Stimulated activated CD4-positive, alpha-beta T cell treated with anti-CD3 and anti-CD28 coated beads, Interleukin-4, amount 100 ng/mL, for 48 hours (primary cell): ENCODE measurements at regions not wholly inside any gene's neighbourhood (a gene's known extent, or its start where the extent isn't known, plus 50 kb on each side); places are given as distances from the start of the nearest gene placed in this dataset.
"Not testable (repeated sequence)": the region's sequence is repeated elsewhere in the genome, so short reads cannot be mapped to it uniquely, and the experiment has no call there.

ENCODE experiments used
- DNase-seq, 2 donors: peaks; one replicate each; pipeline ENCODE4 v3.0.0-alpha.2; 2020; ENCODE audit warnings: low read depth in 2 of 2

GRCh38 chr19:27972291-27973040 is 1240.5 kb downstream of the UQCRFS1 start:
- DNase-seq, result no peak

GRCh38 chr19:27971869-27972268 is 1241.1 kb downstream of the UQCRFS1 start:
- DNase-seq, result no peak

GRCh38 chr19:27971071-27971470 is 1241.9 kb downstream of the UQCRFS1 start:
- DNase-seq, result no peak

DNA sequence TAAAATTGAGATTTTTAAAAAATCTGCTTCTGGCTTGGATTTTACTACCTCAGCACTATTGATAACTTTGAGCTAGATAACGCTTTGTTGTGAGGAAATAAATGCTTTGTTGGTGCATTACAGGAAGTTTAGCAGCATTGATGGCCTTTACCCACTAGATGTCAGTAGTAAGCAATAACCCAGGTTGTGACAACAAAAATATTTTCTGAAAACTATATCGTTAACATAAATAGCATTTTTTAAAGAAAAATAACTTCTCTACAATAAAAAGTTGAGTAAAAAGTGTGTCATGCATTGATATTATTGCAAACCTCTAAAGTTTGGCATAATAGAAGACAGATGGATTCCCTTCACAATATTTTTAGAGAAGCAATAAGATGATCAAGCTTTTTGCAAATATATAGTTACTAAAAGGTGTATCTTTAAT is 1246.5 kb downstream of the UQCRFS1 start:
- no peak for DNase-seq

GRCh38 chr19:27964185-27964584 is 1248.8 kb downstream of the UQCRFS1 start:
- no peak for DNase-seq

DNA sequence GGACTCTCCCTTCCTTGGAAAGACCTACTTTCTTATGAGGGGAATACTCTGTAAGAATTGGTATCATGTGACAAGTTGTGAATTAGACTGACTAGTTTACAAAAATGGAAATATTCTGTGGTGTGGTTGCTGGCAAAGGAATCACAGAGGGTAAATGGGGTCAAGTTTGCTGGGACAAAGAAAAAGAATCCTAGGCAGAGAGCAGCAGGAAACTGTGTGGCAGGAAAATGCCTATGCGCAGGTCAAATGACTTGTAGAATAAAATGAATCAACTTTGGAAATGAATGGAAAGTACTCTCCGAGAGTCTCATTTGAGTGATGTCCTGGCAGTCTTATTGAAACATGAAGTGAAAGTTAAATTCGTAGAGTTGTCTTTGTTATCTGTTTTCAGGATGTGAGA is 1250.7 kb downstream of the UQCRFS1 start:
- no peak for DNase-seq

DNA sequence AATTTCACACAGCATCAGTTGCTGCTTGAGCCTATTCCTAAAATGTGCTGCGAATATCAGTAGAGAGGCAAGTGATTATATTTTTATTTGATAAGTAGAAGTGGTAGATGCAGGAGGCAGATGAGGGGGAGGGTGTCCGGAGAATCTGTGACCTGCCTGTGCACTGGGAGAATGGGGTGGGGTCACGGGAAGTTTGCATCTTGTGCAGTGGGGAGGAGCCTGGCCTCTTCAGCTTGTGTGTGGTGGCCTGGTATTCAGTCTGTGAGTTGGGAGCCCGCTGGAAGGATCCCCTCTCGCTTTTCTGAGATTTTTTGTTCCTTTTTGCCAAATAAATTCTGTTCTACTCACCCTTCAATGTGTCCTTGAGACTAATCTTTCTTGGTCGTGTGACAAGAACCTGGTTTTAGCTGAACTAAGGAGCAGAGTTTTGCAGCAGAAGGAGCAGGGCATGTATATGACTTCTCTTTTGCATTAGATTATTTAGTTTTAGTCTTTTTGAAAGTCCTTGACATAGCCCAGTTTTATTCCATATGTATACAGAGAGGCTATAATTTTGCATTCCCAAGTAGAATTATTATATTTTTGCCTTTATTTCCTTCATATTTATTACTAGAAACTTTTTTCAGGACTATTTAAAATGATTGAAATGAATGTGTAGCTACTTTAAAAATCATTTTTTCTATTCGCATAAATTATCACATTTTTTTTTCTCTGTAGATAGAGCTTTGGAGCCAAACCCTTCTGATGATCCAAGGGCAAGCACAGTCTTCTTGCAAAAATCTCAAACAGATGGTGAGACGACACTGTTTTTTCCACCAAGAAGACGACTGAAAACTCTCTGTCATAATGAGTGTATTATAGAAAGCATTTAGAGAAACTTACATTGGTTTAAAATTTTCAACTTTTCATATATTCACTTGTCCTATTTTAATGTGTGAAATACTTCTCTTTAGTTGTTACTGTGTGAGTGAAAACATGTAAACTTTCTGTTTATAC is 1257.2 kb downstream of the UQCRFS1 start:
- DNase-seq, result no peak

- DNase-seq, result not testable (repeated sequence)
These were observed 1270.3 kb downstream of the UQCRFS1 start for GRCh38 chr19:27942607-27943006.

- DNase-seq, result no peak
These were observed 1276.8 kb downstream of the UQCRFS1 start for GRCh38 chr19:27936139-27936538.

GRCh38 chr19:27935669-27936068 is 1277.3 kb downstream of the UQCRFS1 start:
- DNase-seq, result no peak

DNA sequence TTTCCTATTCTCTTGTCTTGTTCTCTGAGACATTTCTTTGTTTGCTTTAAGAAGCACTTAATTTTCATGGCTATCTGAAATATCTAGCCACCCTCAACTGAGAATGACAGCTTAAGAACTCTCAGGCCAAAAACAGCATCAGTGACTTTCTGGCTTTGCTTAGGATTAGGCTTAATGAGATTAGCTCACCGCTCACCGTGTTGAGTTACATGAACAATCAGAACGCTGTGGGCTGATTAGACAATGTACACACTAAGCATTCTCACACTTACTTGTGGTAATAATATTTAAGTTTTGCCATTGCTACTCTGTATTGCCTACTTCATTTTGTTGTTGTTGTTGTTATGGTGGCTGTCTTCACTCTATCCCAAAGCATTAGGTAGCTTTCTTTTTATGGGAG is 1283.6 kb downstream of the UQCRFS1 start:
- no peak for DNase-seq

GRCh38 chr19:27925202-27925601 is 1287.7 kb downstream of the UQCRFS1 start:
- no peak for DNase-seq

DNA sequence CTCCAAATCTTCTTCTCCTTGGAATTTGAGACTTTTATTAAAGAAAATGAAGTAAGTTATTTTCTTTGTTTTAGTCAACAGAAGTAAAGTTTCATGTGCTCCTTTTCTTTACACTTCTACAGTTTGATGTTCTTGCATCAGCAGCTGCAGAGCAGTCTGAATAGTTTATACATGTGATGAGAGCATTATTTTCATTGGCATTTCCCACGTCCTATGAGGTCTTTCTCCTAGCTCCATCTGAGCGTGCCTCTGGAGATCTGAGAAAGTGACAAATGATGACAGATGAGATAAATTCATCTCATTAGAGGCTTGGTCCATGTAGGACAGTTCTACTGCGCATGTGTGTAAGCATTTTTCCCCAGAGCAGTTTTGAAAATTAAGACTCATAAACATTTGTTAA is 1290.0 kb downstream of the UQCRFS1 start:
- no peak for DNase-seq

DNA sequence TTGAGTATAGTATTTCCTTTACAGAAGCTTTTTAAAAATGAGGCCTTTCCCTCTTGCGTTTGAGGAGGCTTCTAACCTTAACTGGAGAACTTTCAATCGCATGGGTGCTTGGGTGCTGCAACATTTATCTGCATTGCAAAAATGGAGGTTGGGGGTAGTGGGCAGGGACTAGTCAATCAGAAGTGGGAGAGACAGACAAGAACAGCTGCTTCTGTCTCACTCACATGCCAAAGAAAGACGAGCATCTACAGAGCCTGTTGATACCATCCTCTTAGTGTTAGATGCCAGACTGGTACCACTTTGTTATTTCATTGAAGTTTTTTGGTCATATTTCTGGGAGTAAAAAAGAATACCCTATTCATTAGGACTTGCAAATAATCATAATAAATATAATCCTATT is 1292.2 kb downstream of the UQCRFS1 start:
- no peak for DNase-seq

DNA sequence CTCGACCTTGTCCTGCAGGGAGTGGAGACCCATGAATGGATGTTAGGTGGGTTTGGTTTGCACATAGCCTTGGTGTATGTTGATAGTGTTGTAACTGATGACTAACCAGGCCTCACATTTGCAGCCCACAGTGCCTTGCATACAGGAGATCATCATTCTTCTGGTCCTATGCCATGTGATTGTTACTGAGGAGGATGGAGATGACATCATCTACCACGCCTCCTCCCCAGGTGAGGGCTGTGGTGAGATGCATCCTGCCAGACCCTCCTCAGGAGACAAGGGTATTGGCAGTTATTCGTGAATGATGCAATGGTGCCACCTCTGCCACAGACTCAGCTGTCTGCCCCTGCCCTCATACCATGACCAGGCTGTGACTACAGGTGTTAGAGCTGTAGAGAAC is 1294.1 kb downstream of the UQCRFS1 start:
- DNase-seq, result no peak

DNA sequence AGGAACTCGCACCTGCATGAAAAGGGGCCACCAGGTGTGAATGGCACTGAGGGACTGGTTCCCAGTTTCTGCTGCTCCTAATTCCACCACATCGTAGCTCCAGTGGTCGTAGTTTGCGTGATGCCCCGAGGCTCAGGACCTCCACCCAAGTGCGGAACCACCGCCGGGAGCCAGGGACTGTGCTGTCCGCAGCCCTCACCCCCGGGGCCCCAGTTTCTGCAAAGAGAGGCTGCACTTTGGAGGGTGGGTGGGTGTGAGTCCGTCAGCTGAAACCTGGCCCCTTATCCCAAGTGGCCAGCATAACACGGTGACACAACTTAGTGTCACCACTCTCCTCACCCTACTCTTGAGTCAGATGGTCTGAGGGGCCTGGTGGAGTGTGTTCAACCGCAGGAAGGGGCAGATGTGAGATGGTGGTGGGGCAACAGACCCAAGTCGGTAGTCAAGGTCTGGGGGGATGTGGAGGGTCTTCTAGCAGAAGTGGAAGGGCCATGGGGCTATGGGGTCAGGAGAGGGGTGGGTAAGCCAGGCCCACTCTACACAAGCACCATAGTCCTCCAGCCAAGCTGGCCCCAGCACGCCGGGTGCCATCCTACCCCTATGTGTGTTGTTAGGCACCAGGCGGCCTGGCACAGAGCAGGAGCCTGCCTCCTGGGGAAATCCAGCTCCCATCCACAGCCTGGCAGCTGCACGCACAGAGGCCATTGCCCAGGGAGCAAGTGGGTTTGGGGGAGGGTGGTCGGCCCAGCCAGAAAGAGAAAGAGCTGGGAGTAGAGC is 1301.6 kb downstream of the UQCRFS1 start:
- no peak for DNase-seq

DNA sequence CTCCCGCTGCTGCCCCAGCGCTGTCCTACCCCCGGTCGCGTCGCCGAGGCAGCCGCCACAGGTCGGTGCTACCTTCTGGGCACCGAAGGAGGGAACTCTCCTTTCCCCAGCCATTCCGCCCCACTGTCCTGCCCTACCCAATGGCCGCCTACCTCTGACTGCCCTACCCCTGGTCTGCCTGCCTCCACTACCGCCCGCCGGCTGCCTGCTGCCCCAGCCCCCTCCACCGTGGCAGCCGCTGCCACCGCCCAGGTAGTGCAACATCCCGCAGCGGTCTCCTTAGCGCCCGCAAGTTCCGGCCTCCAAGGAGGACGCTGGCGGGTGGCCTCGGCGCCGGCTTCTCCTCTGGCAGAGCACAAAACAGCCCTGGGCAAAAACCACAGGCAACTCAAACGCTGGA is 1303.1 kb downstream of the UQCRFS1 start:
- DNase-seq, result no peak

DNA sequence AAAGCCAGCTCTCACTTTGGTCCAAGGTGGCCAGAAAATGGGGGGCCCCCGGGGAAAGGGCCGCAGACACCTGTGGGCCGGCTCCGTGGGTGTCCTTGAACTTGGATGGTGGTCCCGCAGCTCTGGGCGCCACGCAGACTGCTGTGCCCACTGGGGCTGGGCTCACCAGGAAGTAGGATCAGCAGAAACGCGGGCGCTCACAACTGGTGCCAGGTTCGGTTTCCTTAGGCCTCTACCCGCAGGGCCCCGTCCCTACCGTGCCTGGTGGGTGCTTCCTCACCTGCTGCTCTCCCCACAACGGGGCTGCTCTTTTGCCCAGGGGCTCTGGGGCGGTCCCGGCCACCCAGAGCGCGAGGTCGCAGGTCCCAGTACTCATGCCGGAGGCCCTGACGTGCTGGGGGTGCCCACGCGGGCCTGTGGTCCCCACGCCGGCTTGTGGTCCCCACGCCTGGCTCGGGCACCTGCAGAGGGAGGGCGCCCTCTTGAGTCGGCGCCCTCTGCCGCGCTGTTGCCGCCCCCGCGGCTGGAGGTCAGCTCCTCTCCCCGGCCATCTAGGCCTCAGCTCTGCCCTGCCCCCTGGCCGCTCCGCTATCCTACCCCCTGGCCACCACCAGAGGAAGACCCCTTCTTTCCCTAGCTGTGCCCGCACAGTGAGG is 1303.6 kb downstream of the UQCRFS1 start:
- no peak for DNase-seq

- DNase-seq, result no peak
These were observed 1306.9 kb downstream of the UQCRFS1 start for GRCh38 chr19:27906081-27906480.

DNA sequence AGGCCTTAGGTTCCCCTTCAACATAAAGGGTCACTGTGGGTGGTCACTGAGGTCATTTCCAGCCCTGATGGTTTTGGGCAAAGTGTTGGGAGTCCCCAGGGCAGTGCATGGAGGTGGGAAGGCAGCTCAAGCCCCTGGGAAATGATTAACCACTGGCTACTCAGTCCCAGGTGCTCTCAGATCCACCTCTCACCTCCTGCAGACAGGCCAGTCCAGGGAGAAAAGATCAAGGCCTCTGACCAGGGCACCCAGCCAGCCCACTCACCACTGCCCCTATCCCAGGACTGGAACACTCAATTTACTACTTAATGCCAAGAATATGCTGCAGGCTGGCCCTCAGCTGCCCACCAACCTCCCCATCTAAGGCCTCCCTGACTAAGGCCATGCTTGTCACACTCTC is 1307.9 kb downstream of the UQCRFS1 start:
- no peak for DNase-seq

GRCh38 chr19:27901078-27901477 is 1311.9 kb downstream of the UQCRFS1 start:
- DNase-seq, result no peak

- no peak for DNase-seq
These were observed 1316.9 kb downstream of the UQCRFS1 start for GRCh38 chr19:27896091-27896490.
